Gastroesophageal sphincter (tissue), 3 donors: ENCODE measurements at regions not wholly inside any gene's neighbourhood (a gene's known extent, or its start where the extent isn't known, plus 50 kb on each side); places are given as distances from the start of the nearest gene placed in this dataset.

Source experiments
- EP300 ChIP-seq: sonication (generic); formaldehyde crosslinking; IDR thresholded peaks from one replicate; pipeline ENCODE4 v1.6.1; 2017; ENCODE audit warnings: antibody characterized with exemption, mild to moderate bottlenecking
- POLR2A ChIP-seq, 2 donors: fragments of 450-650 bp; IDR thresholded peaks; one replicate each; pipeline ENCODE4 v1.6.1; 2017; ENCODE audit warnings: antibody characterized with exemption in 2 of 2, mild to moderate bottlenecking in 2 of 2, moderate library complexity in 1 of 2
- POLR2AphosphoS5 ChIP-seq: sonication (generic); formaldehyde crosslinking; IDR thresholded peaks from one replicate; pipeline ENCODE4 v1.6.1; 2017; ENCODE audit warnings: antibody characterized with exemption
- TF ChIP-seq, protein P1 (sequence below), 4 experiments: fragments of 200-600 bp in 2 of 4; fragments of 450-650 bp in 2 of 4; sonication (generic) in 1 of 4; IDR thresholded peaks; one replicate each; pipeline ENCODE4 v1.5.1; 2017 to 2019; ENCODE audit warnings: antibody characterized with exemption in 4 of 4, mild to moderate bottlenecking in 2 of 4, moderate library complexity in 2 of 4

DNA sequence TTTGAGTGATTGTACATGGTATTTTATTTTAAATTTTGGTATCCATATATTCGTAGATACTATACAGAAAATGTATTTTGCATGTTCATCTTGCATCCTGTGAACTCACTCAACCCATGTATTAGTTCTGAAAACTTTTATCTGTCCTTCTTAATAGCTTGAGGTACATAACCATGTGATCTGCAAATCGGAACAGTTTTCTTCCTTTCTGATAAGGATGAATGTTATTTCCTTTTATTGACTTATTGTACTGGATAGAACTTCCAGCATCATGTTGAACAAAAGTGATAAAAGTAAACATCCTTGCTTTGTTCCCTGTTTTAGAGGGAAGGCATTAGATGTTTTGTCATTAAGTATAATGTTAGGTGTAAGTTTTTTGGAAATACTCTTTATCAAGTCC is 554.7 kb downstream of the GALR1 start:
- TF ChIP-seq, protein P1, sequence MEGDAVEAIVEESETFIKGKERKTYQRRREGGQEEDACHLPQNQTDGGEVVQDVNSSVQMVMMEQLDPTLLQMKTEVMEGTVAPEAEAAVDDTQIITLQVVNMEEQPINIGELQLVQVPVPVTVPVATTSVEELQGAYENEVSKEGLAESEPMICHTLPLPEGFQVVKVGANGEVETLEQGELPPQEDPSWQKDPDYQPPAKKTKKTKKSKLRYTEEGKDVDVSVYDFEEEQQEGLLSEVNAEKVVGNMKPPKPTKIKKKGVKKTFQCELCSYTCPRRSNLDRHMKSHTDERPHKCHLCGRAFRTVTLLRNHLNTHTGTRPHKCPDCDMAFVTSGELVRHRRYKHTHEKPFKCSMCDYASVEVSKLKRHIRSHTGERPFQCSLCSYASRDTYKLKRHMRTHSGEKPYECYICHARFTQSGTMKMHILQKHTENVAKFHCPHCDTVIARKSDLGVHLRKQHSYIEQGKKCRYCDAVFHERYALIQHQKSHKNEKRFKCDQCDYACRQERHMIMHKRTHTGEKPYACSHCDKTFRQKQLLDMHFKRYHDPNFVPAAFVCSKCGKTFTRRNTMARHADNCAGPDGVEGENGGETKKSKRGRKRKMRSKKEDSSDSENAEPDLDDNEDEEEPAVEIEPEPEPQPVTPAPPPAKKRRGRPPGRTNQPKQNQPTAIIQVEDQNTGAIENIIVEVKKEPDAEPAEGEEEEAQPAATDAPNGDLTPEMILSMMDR (IDR thresholded peaks at IDR 0.05): no peak
- TF ChIP-seq EP300 (no peak), POLR2A (IDR thresholded peaks at IDR 0.05) (no peak), POLR2AphosphoS5 (no peak)
